22Rv1 (cell line): ENCODE measurements at regions not wholly inside any gene's neighbourhood (a gene's known extent, or its start where the extent isn't known, plus 50 kb on each side); places are given as distances from the start of the nearest gene placed in this dataset.

Experiments
- H3K27ac ChIP-seq: fragments of 450-650 bp; 2 replicates; pipeline ENCODE4 v1.5.1; 2017
- ZFX ChIP-seq: fragments of 450-650 bp; IDR thresholded peaks from 2 replicates; pipeline ENCODE4 v1.6.1; 2017; ENCODE audit warnings: antibody characterized with exemption, borderline replicate concordance
- TF ChIP-seq, protein P1 (sequence below): fragments of 450-650 bp; IDR thresholded peaks from 2 replicates; pipeline ENCODE4 v1.5.1; 2017; ENCODE audit warnings: mild to moderate bottlenecking

DNA sequence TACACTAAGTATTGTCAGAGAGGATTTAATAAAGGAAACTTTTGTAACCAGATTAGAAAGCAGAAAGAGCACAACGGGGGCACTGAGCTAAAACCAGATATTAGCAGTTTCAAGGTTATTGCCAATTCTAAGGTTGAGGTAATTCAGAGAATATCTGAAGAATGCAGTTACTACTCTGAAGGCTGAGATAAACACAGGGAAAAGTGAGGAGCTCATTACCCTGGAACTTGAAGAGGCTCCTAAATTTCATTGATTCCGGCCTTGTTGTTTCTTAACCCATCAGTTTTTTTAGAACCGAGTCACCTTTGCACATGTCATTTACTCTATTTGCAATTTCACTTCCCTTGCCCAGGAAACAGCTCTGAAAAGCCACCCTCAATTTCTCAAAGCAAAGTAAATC is 72.4 kb upstream of the BTBD3 start:
- no peak overlapping the region for H3K27ac ChIP-seq
- TF ChIP-seq, protein P1, sequence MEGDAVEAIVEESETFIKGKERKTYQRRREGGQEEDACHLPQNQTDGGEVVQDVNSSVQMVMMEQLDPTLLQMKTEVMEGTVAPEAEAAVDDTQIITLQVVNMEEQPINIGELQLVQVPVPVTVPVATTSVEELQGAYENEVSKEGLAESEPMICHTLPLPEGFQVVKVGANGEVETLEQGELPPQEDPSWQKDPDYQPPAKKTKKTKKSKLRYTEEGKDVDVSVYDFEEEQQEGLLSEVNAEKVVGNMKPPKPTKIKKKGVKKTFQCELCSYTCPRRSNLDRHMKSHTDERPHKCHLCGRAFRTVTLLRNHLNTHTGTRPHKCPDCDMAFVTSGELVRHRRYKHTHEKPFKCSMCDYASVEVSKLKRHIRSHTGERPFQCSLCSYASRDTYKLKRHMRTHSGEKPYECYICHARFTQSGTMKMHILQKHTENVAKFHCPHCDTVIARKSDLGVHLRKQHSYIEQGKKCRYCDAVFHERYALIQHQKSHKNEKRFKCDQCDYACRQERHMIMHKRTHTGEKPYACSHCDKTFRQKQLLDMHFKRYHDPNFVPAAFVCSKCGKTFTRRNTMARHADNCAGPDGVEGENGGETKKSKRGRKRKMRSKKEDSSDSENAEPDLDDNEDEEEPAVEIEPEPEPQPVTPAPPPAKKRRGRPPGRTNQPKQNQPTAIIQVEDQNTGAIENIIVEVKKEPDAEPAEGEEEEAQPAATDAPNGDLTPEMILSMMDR: no peak
- TF ChIP-seq ZFX: no peak

DNA sequence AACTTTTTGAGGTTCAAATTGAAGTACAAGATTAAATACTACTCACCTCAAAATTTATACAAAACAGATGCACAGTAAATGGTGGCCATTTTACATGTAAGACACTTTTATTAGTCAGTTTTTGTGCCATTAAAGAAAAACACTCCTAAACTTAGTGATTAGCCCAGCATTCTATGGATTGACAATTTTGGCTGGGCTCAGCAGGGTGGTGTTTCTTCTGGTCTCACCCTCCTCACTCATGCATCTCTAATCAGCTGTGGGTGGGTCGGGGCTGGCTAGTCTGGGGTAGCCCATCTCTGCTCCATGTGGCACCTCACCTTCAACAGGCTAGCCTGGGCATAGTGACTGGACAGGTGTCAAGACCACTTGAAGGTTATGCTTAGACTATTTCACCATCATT is 71.6 kb upstream of the BTBD3 start:
- TF ChIP-seq, protein P1: no peak
- TF ChIP-seq ZFX: no peak
- no peak overlapping the region for H3K27ac ChIP-seq

DNA sequence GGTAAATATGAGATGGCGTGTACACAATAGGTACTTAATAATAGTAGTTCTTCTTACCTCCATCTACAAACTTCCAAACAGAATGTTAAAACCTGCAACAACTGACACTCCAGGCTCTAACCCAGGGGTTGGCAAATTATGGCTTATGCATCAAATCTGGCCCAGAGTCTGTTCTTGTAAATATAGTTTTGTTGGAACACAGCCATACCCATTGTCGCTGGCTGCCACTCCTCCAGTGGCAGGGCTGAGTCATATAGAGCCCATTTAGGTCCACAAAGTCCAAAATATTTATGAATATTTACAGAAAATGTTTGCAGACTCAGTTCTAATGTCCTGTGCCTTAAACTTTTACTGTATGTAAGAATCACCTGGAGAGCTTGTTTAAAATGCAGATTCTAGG is 69.9 kb upstream of the BTBD3 start:
- TF ChIP-seq ZFX: no peak
- TF ChIP-seq, protein P1: no peak
- H3K27ac ChIP-seq: no peak overlapping the region

DNA sequence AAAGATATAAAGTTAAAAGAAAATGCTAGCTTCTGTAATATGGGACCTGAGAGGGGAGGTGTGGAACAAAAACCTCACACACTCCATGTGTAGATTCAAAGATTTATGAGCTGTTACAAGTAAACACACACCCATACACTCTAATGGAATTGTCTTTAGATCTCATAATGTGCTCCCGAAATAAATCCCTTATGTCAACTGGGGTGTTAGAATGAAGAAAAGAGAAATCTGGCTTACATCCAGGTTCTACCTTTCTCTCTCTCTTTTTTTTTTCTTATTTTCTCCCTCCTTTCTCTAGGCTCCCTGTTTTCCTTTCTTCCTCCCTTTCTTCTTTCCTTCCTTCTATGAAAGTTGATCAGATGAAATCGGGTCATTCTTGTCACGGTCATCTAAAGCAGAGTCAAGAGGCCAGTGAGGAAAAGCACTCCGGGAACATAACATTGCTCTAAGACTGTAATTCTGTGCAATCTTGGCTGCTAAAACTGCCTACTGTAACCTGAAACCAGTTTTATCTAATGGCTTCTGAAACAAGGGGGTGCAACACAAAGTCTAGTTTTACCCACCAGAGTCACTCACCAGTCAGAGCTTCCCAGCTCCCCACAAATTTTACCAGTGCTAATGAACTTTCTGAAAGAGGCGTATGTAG is 68.3 kb upstream of the BTBD3 start:
- TF ChIP-seq, protein P1: no peak
- H3K27ac ChIP-seq: no peak overlapping the region

DNA sequence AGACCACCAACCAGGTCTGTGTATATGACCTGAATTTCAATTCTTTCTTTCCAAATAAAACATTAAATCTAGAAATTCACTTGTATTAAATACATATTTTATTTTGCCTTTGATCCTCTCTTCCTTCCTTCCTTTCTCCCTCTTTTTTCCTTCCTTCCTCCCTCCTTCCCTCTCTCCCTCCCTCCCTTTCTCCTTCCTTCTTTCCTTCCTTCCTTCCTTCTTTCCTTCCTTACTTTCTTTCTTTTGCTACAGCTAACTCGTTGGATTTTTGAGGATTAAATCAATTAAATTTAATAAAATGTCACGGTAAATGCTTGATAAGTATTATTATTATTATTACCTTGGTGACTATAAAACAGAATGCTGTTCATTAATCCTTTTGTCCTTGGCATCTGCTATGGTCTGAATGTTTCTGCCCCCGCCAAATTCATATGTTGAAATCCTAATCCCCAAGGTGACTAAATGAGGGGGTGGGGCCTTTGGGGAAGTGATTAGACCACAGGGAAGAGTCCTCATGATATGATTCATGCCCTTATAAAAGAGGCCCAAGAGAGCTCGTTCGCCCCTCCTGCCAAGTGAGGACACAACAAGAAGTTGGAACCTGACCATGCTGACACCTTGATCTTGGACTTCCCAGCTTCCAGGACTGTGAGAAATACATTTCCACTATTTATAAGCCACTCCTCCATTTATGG is 67.6 kb upstream of the BTBD3 start:
- TF ChIP-seq ZFX: no peak
- TF ChIP-seq, protein P1: no peak
- H3K27ac ChIP-seq: no peak overlapping the region

DNA sequence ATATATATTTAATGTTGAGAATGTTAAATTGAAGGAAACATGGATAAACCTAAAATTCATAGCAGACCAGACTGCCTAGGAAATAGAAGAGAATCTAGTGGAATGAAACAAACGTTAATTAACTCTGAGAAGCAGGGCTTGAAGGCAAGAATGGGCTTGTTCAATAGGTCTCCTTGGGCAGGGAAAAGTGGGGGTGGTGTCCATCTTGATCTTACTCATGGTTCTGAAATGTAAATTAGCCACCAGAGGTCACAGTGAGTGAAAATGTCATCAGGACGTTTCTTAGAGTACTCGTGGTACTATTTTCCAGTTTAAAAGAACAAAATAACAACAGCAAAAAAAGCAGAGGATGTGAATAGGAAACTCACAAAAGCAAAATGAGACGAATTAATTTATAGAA is 66.8 kb upstream of the BTBD3 start:
- TF ChIP-seq, protein P1: no peak
- TF ChIP-seq ZFX: no peak
- no peak overlapping the region for H3K27ac ChIP-seq

DNA sequence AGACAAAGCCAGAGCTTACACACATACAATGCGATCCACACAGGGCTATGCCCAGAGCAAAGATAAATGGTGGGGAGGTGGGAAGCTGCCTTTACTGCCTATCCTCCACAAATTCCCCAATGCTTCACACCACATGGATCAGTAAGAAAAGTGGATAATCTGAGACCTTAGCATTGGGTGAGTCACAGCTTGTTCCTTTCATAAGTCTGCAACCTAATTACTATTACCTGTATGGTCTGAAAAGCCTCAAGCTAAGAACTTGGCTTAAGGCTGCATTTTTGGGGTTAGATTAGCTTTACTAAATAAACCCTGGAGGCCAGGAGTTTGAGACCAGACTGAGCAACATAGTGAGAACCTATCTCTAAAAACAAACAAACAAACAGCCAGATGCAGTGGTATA is 66.0 kb upstream of the BTBD3 start:
- no peak overlapping the region for H3K27ac ChIP-seq
- TF ChIP-seq, protein P1: no peak
- no peak for TF ChIP-seq ZFX
